Thymus (tissue), 11 donors: ENCODE measurements at regions not wholly inside any gene's neighbourhood (a gene's known extent, or its start where the extent isn't known, plus 50 kb on each side); places are given as distances from the start of the nearest gene placed in this dataset.
"Not testable (repeated sequence)": the region's sequence is repeated elsewhere in the genome, so short reads cannot be mapped to it uniquely, and the experiment has no call there.

ENCODE experiments used
- DNase-seq, 9 donors: peaks; one replicate each; pipeline ENCODE4 v3.0.0-alpha.2; 2013; ENCODE audit warnings: low spot score in 9 of 9, low read depth in 6 of 9, missing footprints in 1 of 9
- H3K27ac ChIP-seq, 2 donors: one replicate each; pipeline ENCODE4 v1.5.1; 2013; ENCODE audit warnings: control low read depth in 1 of 2, low read depth in 1 of 2, low read length in 1 of 2, mild to moderate bottlenecking in 1 of 2, moderate library complexity in 1 of 2
- H3K27me3 ChIP-seq, 2 donors: one replicate each; pipeline ENCODE4 v1.5.1; 2013; ENCODE audit warnings: low read length in 1 of 2; ENCODE audit not compliant: control insufficient read depth in 2 of 2, insufficient read depth in 1 of 2
- H3K36me3 ChIP-seq, 2 donors: one replicate each; pipeline ENCODE4 v1.5.1; 2013; ENCODE audit warnings: low read length in 1 of 2, mild to moderate bottlenecking in 1 of 2, moderate library complexity in 1 of 2; ENCODE audit not compliant: control insufficient read depth in 2 of 2, insufficient read depth in 2 of 2
- H3K4me1 ChIP-seq, 2 donors: one replicate each; pipeline ENCODE4 v1.5.1; 2013; ENCODE audit warnings: low read length in 2 of 2; ENCODE audit not compliant: control insufficient read depth in 2 of 2, insufficient read depth in 2 of 2
- H3K4me3 ChIP-seq, 2 donors: one replicate each; pipeline ENCODE4 v1.5.1; 2013; ENCODE audit warnings: low read length in 2 of 2, control low read depth in 1 of 2, mild to moderate bottlenecking in 1 of 2
- H3K9me3 ChIP-seq, 2 donors: one replicate each; pipeline ENCODE4 v1.5.1; 2013; ENCODE audit warnings: low read length in 1 of 2, mild to moderate bottlenecking in 1 of 2; ENCODE audit not compliant: control insufficient read depth in 2 of 2, insufficient read depth in 1 of 2
- WGBS: extraction: QIAGEN DNeasy Blood & Tissue Kit; methylation state at CpG from one replicate; pipeline ENCODE4 v1.1.7; 2013; 5-methylcytosine and 5-hydroxymethylcytosine counted together
- donor health status: healthy.

- peaks cover 0 to 10% of the 10 kb centered on the region in 2 donors for H3K9me3 ChIP-seq
- no peak for DNase-seq
- H3K27me3 ChIP-seq, result no peaks in the 10 kb centered on the region
- H3K4me1 ChIP-seq, result no peaks in the 10 kb centered on the region
- WGBS, result 95% methylated on average over 5 of the region's 5 CpGs
- H3K27ac ChIP-seq, result no peak overlapping the region
- H3K4me3 ChIP-seq, result no peak overlapping the region
- no peaks in the 10 kb centered on the region for H3K36me3 ChIP-seq
Measured at GRCh38 chr4:86461849-86462248, 102.0 kb upstream of the MAPK10 start.

GRCh38 chr4:86472377-86473019 is 112.6 kb upstream of the MAPK10 start:
- no peaks in the 10 kb centered on the region for H3K27me3 ChIP-seq
- DNase-seq, result no peak
- no peaks in the 10 kb centered on the region for H3K9me3 ChIP-seq
- WGBS, result 96% methylated on average over 1 of the region's 1 CpG
- H3K27ac ChIP-seq, result no peak overlapping the region
- no peaks in the 10 kb centered on the region for H3K36me3 ChIP-seq
- H3K4me1 ChIP-seq, result no peaks in the 10 kb centered on the region
- H3K4me3 ChIP-seq, result no peak overlapping the region

GRCh38 chr4:86478151-86478550 is 116.0 kb upstream of the PTPN13 start:
- H3K4me3 ChIP-seq, H3K36me3 ChIP-seq, H3K4me1 ChIP-seq, H3K27ac ChIP-seq, H3K9me3 ChIP-seq, H3K27me3 ChIP-seq, DNase-seq: not testable (repeated sequence)
- 96% methylated on average over 4 of the region's 4 CpGs for WGBS

GRCh38 chr4:86481440-86481839 is 112.7 kb upstream of the PTPN13 start:
- no peaks in the 10 kb centered on the region for H3K9me3 ChIP-seq
- no peak for DNase-seq
- WGBS, result 97% methylated on average over 1 of the region's 1 CpG
- H3K27me3 ChIP-seq, result no peaks in the 10 kb centered on the region
- no peak overlapping the region for H3K27ac ChIP-seq
- H3K4me1 ChIP-seq, result peaks cover 7 to 23% of the 10 kb centered on the region in 2 donors
- H3K36me3 ChIP-seq, result no peaks in the 10 kb centered on the region
- no peak overlapping the region for H3K4me3 ChIP-seq

- H3K36me3 ChIP-seq, result no peaks in the 10 kb centered on the region
- peak overlapping the region in 1 of 2 donors; percentile 50 for H3K27ac ChIP-seq
- peak in 6 of 9 donors; percentile 5 to 72 (median 25) for DNase-seq
- H3K4me1 ChIP-seq, result peaks cover 7 to 23% of the 10 kb centered on the region in 2 donors
- H3K4me3 ChIP-seq, result no peak overlapping the region
- H3K9me3 ChIP-seq, result no peaks in the 10 kb centered on the region
- WGBS, result 38% methylated on average over 5 of the region's 5 CpGs
- H3K27me3 ChIP-seq, result no peaks in the 10 kb centered on the region
Measured at GRCh38 chr4:86482306-86483172, 111.6 kb upstream of the PTPN13 start.

GRCh38 chr4:86483173-86483490 is 111.0 kb upstream of the PTPN13 start:
- H3K9me3 ChIP-seq, result no peaks in the 10 kb centered on the region
- 56% methylated on average over 2 of the region's 2 CpGs for WGBS

GRCh38 chr4:86483773-86484172 is 110.3 kb upstream of the PTPN13 start:
- Histone ChIP-seq H3K4me3 (no peak overlapping the region), H3K4me1 (peaks cover 7 to 23% of the 10 kb centered on the region in 2 donors), H3K27ac (peak overlapping the region in 1 of 2 donors; percentile 44), H3K36me3 (no peaks in the 10 kb centered on the region), H3K27me3 (no peaks in the 10 kb centered on the region), H3K9me3 (no peaks in the 10 kb centered on the region)
- no peak for DNase-seq
- WGBS, result 94% methylated on average over 2 of the region's 2 CpGs

More at GRCh38 chr4:86483173-86483490, 111.0 kb upstream of the PTPN13 start:
- no peak for DNase-seq
- Histone ChIP-seq H3K4me3 (no peak overlapping the region), H3K4me1 (peaks cover 7 to 23% of the 10 kb centered on the region in 2 donors), H3K36me3 (no peaks in the 10 kb centered on the region), H3K27ac (peak overlapping the region in 1 of 2 donors; percentile 50), H3K27me3 (no peaks in the 10 kb centered on the region)

- Histone ChIP-seq H3K9me3 (no peaks in the 10 kb centered on the region), H3K27me3 (no peaks in the 10 kb centered on the region), H3K4me3 (no peak overlapping the region), H3K27ac (peak overlapping the region in 1 of 2 donors; percentile 44), H3K4me1 (peaks cover 7 to 23% of the 10 kb centered on the region in 2 donors), H3K36me3 (no peaks in the 10 kb centered on the region)
- peak in 7 of 9 donors; percentile 26 to 81 (median 49) for DNase-seq
- WGBS, result 35% methylated on average over 3 of the region's 3 CpGs
Measured at GRCh38 chr4:86484241-86484640, 109.9 kb upstream of the PTPN13 start.

- Histone ChIP-seq H3K27ac (no peak overlapping the region), H3K36me3 (no peaks in the 10 kb centered on the region), H3K4me1 (peaks cover 7 to 16% of the 10 kb centered on the region in 2 donors), H3K27me3 (no peaks in the 10 kb centered on the region), H3K9me3 (no peaks in the 10 kb centered on the region), H3K4me3 (no peak overlapping the region)
- DNase-seq, result no peak
- WGBS, result over 99% methylated on average over 3 of the region's 3 CpGs
Measured at GRCh38 chr4:86487738-86488348, 106.3 kb upstream of the PTPN13 start.
